Stimulated activated CD8-positive, alpha-beta memory T cell treated with anti-CD3 and anti-CD28 coated beads, Interleukin-2, amount 100 ng/mL, for 1 hour (primary cell): ENCODE measurements at regions not wholly inside any gene's neighbourhood (a gene's known extent, or its start where the extent isn't known, plus 50 kb on each side); places are given as distances from the start of the nearest gene placed in this dataset.
"Not testable (repeated sequence)": the region's sequence is repeated elsewhere in the genome, so short reads cannot be mapped to it uniquely, and the experiment has no call there.

Experiments used
- DNase-seq, 2 donors: peaks; one replicate each; pipeline ENCODE4 v3.0.0-alpha.2; 2020; ENCODE audit warnings: low read depth in 2 of 2

DNA sequence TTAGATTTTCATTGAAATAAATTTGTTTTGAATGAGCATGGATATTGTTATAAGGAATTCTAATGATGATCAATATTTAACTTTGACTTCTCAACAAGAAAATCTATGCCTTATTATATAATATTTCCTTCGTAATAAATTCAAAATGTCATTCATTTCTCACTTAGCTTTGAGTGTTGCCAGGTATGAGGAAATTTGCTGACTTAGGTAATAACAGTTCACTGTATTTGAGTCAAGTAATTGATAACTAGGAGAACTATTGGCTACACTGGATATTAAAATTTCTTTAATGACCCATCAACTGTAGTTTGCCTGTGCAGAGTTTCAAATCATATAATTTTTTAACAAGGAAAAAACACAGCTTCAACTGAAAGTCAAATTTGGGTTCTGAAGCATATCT is 746.6 kb downstream of the SLITRK5 start:
- DNase-seq = no peak

DNA sequence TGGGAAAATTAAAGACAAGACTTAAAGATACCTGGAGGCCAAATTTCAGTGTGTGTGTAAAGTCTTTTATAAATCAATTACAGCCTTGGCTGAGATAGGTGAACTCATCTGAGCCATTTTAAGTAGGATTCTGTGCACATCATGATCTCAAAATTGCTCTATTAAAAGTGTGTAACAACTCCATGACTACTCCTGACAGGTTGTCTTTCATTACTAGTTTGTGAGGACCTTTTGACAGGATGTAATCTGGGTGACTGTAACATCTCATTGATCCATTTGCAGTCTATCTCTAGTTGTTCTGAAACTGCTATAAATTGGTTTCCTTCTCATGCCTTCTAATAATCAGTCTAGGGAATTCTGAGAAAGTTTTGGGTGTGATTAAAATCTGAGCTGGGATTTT is 753.3 kb downstream of the SLITRK5 start:
- no peak for DNase-seq

DNA sequence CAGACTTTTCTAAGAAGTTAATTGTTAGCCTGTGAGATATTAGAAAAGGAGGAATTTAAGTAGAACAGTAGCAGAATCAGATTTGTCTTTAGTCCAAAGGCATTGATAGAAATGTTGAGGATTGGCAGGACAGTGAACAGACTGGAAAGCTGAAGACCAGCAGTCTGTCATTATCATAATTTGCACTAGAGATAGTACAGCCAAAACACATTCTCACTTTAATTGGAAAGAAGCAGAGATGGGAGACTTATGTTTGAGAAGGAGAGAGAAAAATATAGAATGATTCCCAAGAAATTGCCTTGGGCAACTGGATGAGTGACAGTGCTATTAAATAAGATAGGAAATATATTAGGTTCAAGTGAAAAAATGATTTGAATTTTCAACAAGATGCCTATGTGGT is 755.5 kb downstream of the SLITRK5 start:
- no peak for DNase-seq

DNA sequence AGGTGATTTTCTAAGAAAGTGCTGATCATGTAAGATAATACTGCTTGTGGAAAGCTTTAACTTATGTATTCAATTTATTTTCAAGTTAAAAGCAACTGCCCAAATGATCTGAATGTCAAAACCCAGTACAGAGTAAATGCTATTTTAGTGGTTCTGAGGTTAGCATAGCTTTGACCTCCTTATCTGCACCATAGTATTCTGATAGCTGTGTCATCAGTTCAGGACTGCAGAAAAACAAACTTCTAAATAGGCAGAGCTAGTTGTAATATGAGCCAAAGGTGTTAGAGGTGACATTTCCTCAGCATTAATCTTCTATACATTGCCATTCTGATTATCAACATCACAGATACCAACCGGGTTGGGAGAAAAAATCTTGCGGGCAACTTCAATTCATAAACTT is 758.7 kb downstream of the SLITRK5 start:
- no peak for DNase-seq

DNA sequence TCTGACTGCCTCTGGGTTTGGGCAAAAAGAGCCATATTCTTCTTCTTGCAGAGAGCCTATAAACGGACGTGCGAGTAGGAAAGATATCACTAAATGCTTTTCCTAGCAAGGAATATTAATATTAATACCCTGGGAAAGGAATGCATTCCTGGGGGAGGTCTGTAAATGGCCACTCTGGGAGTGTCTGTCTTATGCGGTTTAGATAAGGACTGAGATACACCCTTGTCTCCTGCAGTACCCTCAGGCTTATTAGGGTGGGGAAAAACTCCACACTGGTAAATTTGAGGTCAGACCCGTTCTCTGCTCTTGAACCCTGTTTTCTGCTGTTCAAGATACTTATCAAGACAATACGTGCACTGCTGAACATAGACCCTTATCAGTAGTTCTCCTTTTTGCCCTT is 763.8 kb downstream of the SLITRK5 start:
- DNase-seq = no peak

DNA sequence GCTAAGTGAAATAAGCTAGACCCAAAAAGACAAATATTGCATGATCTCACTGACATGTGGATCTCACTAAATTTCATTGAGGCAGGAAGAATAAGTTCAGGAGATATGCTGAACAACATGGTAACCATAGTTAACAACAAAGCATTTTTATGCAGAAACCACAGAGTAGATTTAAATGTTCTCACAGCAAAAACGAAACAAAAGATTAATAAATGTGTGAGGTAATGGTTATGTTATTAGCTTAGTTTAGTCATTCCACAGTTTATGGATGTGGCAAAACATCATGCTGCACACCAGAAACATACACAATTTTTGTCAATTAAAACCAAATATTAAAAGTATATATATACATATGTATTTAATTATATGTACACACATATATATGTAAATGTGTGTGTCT is 765.8 kb downstream of the SLITRK5 start:
- DNase-seq = no peak

DNA sequence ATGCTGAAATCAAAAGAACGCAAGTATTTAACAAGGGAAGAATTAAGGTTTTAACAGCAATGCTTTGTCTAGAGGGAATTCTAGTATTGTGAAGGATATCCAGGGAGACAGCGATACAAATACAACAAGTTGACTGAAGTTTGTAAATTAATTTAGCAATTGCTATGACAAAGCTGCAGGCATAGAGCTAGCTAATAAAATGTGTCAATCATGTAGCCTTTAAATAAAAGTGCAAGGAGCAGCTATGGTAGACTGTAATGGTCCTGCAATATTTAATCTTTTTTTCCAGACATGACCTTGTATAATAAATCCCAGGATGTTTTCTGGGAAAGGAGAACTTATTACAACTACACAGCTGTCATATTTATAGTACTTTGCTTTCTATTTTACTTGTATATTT is 779.3 kb downstream of the SLITRK5 start:
- DNase-seq = no peak

DNA sequence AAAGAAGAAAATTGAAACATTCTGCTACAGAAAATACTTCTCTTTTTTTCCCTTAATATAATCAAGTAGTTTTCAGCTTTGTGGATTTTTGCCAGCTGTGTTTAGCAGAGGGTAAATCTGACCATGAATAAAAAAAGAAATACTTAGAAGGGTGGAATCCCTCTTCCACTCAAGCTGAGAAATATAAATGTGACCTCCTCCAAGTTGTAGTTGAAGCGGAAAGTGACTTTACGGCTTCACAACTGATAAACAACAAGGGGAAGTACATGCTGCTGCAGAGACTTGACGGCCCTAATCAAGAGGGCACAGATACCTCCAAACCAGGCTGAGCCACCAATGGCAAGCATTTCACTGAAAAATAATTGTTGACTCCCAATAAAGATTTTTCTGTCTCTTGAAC is 785.0 kb downstream of the SLITRK5 start:
- DNase-seq = no peak

DNA sequence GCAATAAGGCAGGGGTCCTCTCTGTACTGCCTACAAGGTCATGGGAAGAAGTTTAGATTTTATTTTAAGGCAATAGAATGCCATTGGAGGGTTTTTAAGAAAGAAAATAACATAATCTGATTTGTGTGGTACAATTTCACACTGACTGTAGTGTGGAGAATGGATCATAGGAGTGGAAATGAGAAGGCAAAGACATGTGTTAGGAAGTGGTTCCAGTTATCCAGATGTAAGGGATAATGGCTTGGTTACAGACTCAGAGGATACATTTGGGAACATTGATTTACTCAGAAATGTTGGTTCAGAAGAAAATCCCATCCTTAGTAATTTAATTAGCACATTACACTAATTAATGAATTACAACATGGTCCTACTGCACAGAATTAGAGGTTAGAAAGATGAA is 788.2 kb downstream of the SLITRK5 start:
- no peak for DNase-seq

DNA sequence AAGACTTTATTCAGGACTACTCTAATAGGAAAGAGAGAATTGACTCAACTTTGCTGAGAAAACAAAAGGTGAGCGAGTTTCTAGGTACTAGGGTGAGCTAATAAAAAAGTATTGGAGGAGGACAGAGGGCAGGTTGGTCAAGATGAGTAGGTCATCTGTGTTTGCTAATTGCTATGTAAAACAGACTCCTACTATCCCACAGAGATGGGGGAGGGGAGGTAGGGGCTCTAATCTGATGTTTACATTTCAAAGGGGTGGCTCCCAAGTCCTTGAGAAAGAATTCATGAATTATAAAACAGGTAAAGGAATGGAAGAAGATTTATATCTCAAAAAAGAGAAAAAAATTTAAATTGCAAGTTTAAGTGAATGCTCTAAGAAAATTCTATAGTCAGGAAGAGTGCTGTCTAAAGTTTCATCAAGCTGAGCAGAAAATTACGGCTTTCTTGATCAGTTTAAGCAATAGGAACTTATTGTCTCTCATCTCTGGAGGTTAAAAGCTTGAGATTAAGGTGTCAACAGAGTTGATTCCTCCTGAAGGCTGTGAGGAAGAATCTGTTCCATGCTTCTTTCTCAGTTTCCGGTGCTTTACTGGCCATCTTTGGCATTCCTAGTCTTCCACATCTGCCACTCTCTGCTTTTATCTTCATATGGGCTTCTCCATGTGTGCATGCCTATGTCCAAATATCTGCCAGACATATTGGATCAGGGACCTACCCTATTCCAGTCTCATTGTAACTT is 790.3 kb downstream of the SLITRK5 start:
- DNase-seq = no peak

DNA sequence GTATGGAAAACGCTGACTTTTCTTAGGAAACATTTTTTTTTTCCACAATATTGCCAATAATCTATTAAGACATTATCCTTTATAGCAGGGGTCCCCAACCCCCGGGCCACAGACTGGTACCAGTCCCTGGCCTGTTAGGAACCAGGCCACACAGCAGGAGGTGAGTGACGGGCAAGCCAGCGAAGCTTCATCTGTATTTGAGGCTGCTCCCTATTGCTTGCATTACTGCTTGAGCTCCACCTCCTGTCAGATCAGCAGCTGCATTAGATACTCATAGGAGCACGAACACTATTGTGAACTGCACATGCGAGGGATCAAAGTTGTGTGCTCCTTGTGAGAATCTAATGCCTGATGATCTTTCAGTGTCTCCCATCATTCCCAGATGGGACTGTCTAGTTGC is 793.7 kb downstream of the SLITRK5 start:
- DNase-seq = no peak

DNA sequence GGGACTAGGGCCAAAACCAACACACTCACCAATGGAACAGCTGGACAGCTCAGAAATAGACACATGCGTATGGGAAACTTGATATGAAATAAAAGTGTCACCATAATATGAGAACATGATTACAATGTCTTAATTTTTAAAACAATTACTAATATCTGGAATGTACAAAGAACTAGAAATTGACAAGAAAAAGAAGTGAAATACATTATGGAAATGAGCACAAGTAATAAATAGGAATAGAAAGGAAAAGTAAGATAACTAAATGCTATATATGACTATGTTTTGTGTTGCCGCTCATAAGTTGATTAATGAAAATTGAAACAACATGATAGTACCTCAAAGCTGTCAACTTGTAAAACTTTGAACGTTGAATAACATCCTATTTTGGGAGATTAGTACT is 801.1 kb downstream of the SLITRK5 start:
- no peak for DNase-seq

DNA sequence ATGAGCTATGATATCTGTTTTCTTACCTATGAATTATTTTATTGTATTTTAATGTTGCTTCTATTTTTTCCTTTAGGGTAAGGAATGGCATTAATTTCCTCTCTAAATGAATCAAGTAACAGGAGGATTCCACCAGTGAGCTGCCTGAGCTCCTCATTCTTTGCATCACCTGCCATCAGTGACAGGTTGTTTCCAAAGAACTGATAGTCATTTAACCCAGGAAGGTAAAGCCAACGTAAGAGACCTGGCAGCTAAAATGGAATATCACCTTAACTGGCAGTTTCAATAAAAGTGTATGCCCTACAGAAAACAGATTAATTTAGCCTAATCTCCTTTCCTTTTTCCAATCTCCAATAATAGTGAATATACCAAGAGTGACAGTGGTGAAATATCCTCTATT is 812.0 kb downstream of the SLITRK5 start:
- no peak for DNase-seq

DNA sequence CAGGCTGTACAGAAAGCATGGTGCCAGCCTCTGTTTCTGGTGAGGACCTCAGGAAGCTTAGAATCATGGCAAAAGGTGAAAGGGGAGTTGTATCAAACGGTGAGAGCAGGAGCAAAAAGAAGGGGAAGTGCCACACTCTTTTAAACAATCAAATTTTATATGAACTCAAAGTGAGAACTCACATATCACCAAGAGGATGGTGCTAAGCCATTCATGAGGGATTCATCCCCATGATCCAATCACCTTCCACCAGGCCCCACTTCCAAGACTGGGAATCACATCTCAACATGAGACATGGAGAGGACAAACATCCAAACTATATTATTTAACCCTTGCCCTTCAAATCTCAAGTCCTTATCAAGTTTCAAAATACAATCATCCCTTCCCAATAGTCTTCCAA is 836.7 kb downstream of the SLITRK5 start:
- DNase-seq = no peak

DNA sequence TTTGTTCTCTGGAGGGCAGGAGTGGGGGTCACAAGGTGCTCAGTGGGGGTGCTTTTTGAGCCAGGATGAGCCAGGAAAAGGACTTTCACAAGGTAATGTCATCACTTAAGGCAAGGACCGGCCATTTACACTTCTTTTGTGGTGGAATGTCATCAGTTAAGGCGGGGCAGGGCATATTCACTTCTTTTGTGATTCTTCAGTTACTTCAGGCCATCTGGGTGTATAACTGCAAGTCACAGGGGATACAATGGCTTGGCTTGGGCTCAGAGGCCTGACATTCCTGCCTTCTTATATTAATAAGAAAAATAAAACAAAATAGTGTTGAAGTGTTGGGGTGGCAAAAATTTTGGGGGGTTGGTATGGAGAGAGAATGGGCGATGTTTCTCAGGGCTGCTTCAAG is 841.8 kb downstream of the SLITRK5 start:
- not testable (repeated sequence) for DNase-seq

DNA sequence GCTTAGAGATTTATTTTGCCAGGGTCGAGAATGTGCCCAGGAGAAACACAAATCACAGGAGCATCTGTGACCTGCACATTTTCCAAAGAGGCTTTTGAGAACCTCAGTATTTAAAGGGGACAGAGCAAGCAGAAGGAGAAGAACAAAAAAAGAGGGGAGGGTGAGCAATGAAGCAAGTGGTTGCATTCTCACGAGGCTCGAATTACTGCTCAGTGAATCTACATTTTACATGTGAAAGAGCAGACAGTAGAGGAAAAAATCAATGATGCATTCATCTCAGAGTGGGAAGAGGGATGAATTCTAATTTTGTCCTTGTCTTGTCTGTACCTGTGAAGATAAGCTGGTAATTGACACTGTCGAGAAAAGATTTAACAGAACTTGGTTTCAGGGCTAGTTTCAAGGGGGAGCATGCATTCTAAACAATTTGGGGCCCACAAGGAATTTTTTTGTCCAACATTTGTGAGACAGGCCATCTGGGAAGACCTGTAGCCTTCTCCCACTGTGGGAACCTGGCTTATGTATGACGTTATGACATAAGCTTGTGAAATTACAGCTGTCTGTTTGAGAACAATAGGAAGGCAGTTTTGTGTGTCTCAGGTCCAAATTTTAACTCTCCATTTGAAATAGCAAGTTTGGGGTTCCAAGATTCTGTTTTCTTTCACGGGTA is 855.1 kb downstream of the SLITRK5 start:
- DNase-seq = no peak

DNA sequence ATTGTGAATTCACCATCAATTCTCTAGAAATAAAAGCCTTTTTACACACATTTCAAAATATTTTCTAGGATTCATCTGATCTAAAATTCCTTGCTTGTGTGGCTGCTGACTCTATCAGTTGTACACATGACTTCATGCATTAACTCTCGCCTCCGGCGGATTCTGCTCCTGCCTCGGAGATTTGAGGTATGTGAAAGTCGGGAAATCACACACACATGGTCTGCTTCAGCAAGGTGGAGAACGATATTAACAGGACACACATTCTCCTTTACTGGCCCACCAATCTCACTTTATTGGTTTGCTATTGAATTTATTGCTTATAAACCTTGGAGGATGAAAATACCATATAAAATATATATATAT is 855.7 kb downstream of the SLITRK5 start:
- no peak for DNase-seq

DNA sequence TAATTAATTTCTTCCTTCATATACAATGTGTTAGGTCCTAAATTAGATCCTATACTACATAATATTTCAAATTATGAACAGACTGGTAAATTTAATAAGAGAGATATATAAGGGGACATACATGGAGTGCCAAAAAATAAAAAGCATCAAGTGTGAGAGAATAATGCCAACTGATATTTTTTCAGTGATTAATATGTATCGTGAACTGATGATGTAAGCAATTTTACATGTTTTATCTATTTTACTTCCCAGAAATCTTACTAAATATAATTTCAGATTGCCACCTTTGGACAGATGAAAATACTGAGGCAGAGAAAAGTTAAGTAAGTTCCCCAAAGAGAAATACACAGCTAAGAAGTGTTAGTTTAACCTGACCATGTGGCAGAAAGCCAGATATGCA is 870.8 kb downstream of the SLITRK5 start:
- DNase-seq = no peak

DNA sequence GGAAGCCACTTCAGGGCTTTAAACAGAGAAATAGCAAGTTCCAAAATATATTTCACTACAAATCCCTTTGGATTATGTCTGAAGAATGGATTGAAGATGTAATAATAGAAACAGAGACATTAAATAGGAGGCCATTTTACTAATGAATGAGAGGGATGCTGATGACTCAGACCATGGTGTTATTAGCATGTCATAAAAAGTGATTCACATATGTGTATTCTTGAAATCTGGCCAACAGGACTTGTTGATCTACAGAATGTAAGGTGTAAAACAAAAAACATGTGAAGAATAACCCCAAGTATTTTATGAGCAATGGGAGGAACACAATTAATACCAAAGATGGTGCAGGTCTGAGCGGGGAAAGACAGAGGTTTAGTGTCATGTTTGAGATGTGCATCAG is 873.7 kb downstream of the SLITRK5 start:
- no peak for DNase-seq

DNA sequence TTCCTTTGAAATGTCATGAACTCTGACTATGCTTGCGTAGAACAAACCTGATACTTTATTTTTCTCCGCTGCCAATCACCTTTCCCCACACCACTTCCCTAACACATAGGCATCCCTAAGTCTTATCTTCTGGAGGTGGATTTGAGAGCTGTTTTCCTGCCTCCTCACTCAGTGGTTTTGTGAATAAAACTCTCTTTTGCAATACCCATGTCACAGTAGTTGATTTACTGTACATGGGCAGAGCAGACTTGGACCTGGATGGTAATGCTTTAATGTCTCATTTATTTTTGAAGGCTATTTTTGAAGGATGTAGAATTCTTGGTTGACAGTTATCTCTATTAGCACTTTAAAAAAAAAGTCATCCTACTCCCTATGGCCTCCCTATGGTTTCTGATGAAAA is 881.8 kb downstream of the SLITRK5 start:
- no peak for DNase-seq

DNA sequence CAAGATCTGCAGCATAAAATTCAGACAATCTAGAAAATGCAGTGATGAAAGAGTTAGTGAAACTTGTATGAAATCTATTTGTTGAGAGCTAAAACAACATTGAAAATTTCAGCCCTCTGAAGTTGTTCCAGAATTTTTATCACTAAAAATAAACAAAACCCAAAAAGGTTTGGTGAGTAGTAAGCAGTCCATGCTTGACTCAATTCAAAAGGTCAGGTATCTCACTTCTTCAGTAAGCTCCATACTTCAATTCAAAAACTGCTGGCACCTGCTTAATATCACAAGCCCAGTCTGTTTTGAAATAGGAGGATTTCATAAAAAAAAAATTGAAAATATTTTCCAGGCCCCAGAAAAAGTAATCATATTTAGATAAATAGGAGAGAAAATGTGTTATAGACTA is 894.4 kb downstream of the SLITRK5 start:
- DNase-seq = no peak

DNA sequence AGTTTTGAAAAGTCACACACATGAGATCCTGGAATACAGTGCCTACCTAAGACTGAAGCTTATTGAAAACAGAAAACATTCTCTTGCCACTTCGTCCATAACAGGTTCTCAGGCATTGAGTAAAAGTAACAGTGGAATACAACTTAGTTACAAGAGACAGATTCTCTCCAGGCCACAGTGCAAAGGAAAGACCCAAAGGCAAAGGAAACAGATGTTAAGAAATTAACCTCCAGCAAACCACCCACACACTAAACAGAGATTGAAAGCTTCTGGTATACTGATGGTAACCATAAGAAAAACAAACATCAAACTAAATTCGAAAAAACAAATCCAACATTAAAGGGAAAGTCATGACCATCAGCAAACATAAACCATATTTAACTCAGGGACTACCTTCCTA is 914.7 kb downstream of the SLITRK5 start:
- DNase-seq = no peak

DNA sequence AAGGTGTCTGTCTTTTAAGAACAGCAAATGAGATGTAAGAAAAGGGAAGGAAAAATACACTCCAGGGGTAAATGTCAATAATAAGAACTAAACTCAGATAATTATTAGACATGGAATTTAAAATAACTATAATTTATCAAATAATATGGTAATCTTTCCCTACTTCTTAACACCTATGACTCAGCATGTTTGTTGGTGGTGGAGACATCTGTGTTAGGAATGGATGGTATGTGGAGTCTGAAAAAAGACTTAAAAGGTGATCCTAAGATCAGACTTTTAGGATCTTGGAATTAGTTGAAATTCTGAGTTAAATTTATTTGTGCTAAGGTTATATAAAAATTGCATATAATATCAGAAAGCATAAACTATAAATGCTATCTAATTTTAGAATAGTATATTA is 915.1 kb downstream of the SLITRK5 start:
- DNase-seq = no peak

DNA sequence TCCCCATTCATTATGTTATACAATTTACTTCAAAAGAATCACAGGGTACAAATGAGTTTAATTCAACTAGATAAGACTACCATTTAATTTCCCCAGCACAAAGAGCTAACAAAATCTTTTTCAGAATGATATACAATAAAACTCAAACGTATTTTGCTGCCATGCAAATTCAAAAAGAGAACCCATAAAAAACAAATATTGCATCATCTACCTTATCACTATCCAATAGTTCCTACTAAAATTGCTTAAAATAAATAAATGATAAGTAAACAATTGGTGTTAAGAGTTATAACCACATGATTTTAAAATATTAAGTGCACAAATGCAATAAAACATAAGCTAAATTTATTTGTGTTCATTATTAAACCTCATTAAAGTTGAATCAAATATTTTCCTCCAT is 919.4 kb downstream of the SLITRK5 start:
- DNase-seq = no peak
